H4 (cell line): ENCODE measurements at regions not wholly inside any gene's neighbourhood (a gene's known extent, or its start where the extent isn't known, plus 50 kb on each side); places are given as distances from the start of the nearest gene placed in this dataset.

Source experiments
- DNase-seq: peaks from one replicate; pipeline ENCODE4 v3.0.0-alpha.2; 2015; ENCODE audit warnings: low spot score

DNA sequence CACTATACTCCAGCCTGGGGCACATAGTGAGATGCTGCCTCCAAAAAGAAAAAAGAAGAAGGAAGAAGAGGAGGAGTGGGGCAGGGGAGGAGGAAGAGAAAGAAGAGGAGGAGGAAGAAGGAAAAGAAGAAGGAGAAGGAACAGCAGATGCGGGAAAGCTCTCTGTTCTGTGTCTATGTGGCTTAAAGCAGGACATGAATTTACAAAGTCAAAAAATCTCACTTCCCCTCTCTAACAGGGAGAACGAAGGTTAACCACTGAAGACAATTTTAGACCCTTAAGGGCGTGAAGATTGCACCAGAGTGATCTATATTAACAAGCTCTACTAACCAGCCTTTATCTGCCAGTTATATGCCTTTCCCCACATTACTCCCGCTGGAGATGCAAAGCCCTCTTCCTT lies 258.9 kb downstream of the METTL4 start:
- DNase-seq = no peak

DNA sequence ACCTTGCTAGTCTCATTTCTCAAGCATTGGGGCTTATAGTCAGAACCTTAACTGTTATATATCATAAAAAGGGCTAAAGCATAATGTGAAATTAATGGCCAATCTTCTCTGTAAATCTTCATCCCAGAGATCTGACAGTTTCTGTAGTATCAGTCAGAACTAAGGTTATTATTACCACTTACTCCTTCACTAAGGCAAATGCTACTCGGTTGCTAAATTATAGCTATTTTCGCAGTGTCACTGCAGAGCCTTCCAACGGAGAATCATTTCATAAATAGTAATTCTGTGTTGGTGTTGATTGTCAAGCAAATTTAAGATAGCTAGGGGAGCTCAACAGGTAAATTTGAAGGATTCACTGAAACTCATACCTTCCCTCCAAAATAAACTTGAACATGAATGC lies 258.0 kb downstream of the METTL4 start:
- no peak for DNase-seq

- no peak for DNase-seq
These were observed 255.1 kb downstream of the METTL4 start for GRCh38 chr18:2316082-2316750.

- no peak for DNase-seq
These were observed 254.3 kb downstream of the METTL4 start for GRCh38 chr18:2316751-2317696.

DNA sequence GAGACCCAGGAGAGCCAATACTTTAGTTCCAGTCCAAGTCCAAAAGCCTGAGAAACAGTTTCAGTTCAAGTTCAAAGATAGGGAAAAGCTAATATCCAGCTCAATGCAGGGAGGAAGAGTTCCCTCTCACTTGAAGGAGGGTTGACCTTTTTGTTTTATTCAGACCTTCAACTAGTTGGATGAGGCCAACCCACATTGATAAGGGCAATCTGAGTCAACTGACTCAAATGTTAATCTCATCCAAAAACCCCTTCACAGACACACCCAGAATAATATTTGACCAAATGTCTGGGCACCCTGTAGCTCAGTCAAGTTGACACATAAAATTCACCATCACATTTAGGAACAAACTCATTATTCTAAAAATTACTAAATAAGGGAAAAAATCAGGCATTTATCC lies 246.8 kb downstream of the METTL4 start:
- DNase-seq = no peak

GRCh38 chr18:2325308-2325849 lies 245.9 kb downstream of the METTL4 start:
- peak; percentile 38 for DNase-seq

- DNase-seq = no peak
These were observed 245.4 kb downstream of the METTL4 start for GRCh38 chr18:2325933-2326332.

DNA sequence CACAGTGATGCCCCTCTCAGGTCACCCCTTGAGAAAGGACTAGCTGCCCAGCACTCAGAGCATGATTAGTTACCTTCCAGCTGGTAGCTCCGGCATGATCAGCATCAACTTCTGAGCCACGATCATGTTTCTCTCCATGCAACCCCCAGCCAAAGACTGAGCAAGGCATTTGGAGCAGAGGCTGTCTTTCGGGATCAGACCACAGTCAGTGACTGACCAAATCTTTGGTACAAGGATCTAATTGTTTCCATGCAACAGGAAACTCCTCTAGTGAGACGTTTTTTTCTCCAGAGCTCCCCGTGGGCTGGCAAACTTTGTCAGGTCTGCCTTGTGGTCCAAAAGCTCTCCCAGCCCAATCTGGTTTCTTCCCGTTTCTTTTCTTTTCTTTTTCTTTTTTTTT lies 244.3 kb downstream of the METTL4 start:
- no peak for DNase-seq

DNA sequence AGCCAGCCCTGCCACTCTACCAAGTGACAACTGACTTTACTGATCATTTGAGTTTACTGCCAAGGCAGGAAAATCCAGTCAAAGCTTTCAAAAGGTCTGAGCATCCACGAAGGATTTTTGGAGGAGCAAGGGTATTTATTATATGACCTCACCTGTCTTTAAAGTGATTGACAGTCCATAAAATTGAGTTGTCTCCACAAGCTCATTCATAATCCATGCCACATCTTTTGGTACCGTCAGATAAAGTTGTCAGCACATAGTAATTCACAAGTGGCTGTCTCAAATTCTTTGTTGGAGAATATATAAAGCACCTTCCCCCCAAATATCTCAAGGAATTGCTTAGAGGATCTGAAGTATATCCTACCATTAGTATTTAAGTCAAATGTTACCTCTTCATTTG lies 240.5 kb downstream of the METTL4 start:
- DNase-seq = no peak

- DNase-seq = no peak
These were observed 239.8 kb downstream of the METTL4 start for GRCh38 chr18:2331491-2331890.

GRCh38 chr18:2336690-2337392 lies 234.5 kb downstream of the METTL4 start:
- no peak for DNase-seq

DNA sequence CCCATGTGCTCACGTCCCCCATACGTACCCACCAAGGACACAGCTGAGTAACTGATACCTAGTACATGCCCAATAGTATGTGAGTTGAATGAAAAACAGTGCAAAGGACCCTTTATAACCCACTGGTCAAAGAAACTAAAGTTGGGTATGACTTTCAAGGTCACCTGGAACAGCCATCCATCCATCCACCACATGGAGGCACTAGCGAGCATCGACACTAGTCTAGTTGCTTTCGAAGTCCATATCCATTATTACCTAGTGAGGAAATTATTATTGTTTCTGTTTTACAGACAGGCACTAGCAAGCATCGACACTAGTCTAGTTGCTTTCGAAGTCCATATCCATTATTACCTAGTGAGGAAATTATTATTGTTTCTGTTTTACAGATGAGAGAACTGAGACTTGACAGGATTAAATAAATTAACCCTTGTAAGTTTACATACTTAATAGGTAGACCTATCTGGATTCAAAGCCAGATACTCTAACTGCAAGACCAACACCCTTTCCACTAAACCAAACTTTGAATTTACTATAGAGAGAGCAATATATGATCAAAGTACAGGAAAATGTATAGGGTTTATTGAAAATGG lies 233.7 kb downstream of the METTL4 start:
- DNase-seq = peak; percentile 35

DNA sequence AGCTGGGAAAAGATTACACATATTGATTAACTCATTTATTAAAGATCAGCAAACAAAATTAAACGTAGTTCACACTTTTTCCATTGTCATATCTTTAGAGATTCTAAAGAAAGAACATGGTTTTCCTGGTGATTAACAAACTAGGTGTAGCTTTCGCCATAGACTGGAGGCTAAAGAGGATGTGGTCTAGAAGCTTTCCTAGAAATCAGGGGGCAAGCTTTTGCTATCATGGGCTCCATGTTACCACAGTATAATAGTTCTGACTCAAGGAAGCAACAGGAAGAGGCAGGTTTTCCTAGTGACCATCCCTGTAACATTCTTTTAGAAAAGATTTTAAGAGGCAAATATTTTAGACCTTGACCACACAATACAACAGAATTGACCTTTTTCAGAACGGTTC lies 232.7 kb downstream of the METTL4 start:
- no peak for DNase-seq

- no peak for DNase-seq
These were observed 231.0 kb downstream of the METTL4 start for GRCh38 chr18:2340335-2340734.

- no peak for DNase-seq
These were observed 223.3 kb downstream of the METTL4 start for GRCh38 chr18:2348003-2348402.

DNA sequence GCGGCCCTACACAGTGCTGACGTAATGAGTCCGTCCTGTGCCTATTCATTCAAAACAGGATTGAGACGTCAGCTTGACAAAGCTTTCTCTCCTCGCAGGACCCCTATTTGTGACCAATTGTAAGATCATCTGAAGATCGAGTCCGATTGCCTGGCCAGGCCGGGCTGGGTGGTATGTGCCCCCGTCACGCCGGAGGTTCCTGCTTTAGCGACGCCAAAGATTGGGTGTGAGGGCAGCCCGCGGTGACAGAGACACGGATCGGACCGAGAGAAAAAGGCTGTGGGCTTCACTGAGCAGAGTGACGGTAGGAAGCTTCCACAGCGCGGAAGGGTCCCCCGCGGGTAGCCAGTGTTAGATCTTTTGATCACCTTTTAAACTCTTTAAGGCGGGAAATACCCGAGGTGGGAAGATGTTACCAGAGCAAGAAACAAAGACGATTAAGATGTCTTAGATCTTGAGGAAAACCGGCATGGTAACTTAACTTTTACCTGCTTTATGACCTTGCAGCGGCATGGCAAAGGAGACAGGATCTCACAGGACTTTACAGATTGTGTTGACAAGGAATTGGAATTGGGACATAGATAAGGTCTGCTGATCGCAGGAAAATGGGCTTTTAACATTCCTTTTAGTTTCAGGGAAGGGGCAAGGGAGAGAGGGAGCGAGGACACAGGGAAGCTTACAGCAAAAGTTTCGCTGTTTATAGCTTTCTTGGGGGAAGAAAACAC lies 220.0 kb downstream of the METTL4 start:
- DNase-seq = no peak

DNA sequence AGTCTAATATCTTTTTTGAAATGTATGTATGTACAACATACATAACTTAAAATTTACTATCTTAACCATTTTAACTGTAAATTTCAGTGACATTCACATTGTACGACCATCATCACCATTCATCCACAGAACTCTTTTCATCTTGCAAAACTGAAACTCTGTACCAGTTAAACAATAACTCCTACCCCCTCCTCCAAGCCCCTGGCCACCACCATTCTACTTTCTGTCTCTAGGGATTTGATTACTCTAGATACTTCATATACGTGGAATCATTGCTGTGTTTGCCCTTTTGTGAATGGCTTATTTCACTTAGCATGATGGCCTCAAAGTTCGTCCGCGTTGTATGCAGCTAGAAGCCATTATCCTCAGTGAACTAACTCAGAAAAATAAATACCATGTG lies 217.0 kb downstream of the METTL4 start:
- DNase-seq = no peak

DNA sequence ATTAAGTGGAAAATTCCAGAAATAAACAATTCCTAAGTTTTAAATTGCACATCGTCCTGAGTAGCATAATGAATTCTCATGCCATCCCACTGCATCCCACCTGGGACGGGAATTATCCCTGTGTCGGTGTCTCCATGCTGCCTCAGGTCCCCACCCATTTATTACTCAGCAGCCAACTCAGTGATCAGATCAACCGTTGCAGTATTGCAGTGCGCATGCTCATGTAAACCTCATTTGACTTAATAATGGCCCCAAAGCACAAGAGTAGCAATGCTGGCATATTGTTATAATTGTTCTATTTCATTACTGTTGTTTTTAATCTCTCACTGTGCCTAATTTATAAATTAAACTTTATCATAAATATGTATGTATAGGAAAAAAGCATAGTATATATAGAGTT lies 214.4 kb downstream of the METTL4 start:
- no peak for DNase-seq

DNA sequence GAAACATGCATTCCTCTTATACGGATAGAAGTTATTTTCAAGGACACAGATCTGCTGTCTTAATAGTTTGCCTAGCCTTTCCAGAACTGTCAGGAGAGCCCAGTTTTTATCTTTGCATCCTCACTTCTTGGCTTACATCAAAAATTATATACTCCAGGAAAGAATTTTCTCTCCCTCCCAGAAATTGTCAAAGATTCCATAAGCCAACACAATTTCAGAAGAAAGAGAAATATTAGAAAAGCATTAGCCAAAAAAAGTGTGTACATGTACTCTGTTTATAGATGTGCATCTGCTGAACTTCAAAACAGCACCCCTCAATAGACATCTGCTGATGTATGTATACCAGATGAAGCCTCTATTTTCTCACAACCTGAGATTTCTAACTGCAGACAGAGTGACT lies 210.4 kb downstream of the METTL4 start:
- no peak for DNase-seq

DNA sequence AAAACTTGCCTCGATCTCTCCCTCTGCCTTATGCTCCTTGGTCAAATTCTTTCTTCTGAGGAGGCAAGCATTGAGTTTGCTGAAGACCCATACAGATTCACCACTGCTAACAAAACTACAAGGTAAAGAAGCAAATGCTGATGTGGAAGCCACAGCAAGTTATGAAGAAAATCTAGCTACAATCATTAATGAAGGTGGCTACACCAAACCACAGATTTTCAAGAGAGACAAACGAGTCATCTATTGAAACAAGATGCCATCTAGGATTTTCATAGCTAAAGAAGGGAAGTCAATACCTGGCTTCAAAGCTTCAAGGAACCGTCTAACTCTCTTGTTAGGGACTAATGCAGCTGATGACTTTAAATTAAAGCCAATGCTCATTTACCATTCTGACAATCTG lies 203.2 kb downstream of the METTL4 start:
- DNase-seq = no peak

GRCh38 chr18:2376707-2377106 lies 194.6 kb downstream of the METTL4 start:
- no peak for DNase-seq
